Natural killer cell (primary cell): ENCODE measurements at regions not wholly inside any gene's neighbourhood (a gene's known extent, or its start where the extent isn't known, plus 50 kb on each side); places are given as distances from the start of the nearest gene placed in this dataset.

ENCODE experiments used
- ATAC-seq, 3 donors: fragments of 150-1000 bp in 2 of 3; fragments of 200-7000 bp in 1 of 3; cut with Tn5 transposase; 1 replicate in 1 of 3; 2 replicates in 2 of 3; pipeline ENCODE4 v1.10.0; 2021; ENCODE audit warnings: mild to moderate bottlenecking in 2 of 3, moderate library complexity in 2 of 3
- DNase-seq, 2 donors: peaks; one replicate each; pipeline versions ENCODE4 v3.0.0 to v3.0.0-alpha.2; 2013 to 2021; ENCODE audit warnings: mixed read lengths in 1 of 2
- H3K27ac ChIP-seq: one replicate; pipeline ENCODE4 v1.5.1; 2013; ENCODE audit warnings: mild to moderate bottlenecking, low read length
- H3K27me3 ChIP-seq: one replicate; pipeline ENCODE4 v1.6.1; 2013; ENCODE audit warnings: low read length; ENCODE audit not compliant: control insufficient read depth, insufficient read depth
- H3K36me3 ChIP-seq: one replicate; pipeline ENCODE4 v1.6.1; 2013; ENCODE audit warnings: low read length; ENCODE audit not compliant: control insufficient read depth, insufficient read depth
- H3K4me1 ChIP-seq: one replicate; pipeline ENCODE4 v1.6.1; 2013; ENCODE audit warnings: low read length; ENCODE audit not compliant: control insufficient read depth, insufficient read depth
- H3K4me3 ChIP-seq: one replicate; pipeline ENCODE4 v1.5.1; 2013; ENCODE audit warnings: low read length
- H3K9me3 ChIP-seq: one replicate; pipeline ENCODE4 v1.6.1; 2013; ENCODE audit warnings: low read length; ENCODE audit not compliant: control insufficient read depth, insufficient read depth
- H3K27ac Mint-ChIP-seq, 2 donors: one replicate each; pipeline ENCODE4 v1.8.0; 2022; ENCODE audit warnings: mild to moderate bottlenecking in 2 of 2, mixed read lengths in 2 of 2, moderate library complexity in 1 of 2
- H3K27me3 Mint-ChIP-seq, 2 donors: one replicate each; pipeline ENCODE4 v1.8.0; 2022; ENCODE audit warnings: low read depth in 2 of 2, mixed read lengths in 2 of 2
- H3K36me3 Mint-ChIP-seq: one replicate; pipeline ENCODE4 v1.8.0; 2022; ENCODE audit warnings: mixed read lengths
- H3K4me1 Mint-ChIP-seq, 2 donors: one replicate each; pipeline ENCODE4 v1.8.0; 2022; ENCODE audit warnings: mixed read lengths in 2 of 2
- H3K4me3 Mint-ChIP-seq: one replicate; pipeline ENCODE4 v1.8.0; 2022; ENCODE audit warnings: mild to moderate bottlenecking, moderate library complexity, mixed read lengths
- H3K9me3 Mint-ChIP-seq, 2 donors: one replicate each; pipeline ENCODE4 v1.8.0; 2022; ENCODE audit warnings: mixed read lengths in 2 of 2
- WGBS: methylation state at CpG from one replicate; pipeline ENCODE4 v1.1.7; 2013; ENCODE audit warnings: missing lambda C conversion rate; ENCODE audit not compliant: insufficient coverage; 5-methylcytosine and 5-hydroxymethylcytosine counted together
- intact Hi-C: fragments of 100-400 bp; cut with micrococcal nuclease; formaldehyde crosslinking; loops from one replicate; pipeline ENCODE4 v1.14.2; 2022
- TF ChIP-seq, protein P1 (sequence below): fragments of 200-600 bp; IDR thresholded peaks from one replicate; pipeline ENCODE4 v1.8.0; 2022; ENCODE audit warnings: antibody characterized with exemption

DNA sequence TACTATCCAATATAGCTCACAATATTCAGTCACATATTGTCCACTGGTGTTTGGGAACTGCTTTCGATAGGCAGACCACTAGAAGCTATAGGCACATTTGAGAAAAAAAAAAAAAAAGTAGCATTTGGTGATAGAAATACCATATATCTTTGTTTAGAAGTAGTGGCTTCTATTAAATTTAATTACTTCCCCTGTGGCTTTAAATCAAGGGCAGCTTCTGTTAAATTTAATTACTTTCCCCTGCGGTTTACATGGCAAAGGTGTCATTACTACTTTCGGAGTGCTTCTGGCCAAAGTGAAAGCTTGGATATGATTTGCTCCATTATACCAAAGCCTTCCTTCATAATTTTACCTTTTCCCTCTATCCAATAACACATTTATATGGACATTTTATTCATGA, 229.9 kb downstream of the TTLL7 start:
- DNase-seq, result no peak
- H3K4me3 ChIP-seq, result no peak overlapping the region
- TF ChIP-seq, protein P1, sequence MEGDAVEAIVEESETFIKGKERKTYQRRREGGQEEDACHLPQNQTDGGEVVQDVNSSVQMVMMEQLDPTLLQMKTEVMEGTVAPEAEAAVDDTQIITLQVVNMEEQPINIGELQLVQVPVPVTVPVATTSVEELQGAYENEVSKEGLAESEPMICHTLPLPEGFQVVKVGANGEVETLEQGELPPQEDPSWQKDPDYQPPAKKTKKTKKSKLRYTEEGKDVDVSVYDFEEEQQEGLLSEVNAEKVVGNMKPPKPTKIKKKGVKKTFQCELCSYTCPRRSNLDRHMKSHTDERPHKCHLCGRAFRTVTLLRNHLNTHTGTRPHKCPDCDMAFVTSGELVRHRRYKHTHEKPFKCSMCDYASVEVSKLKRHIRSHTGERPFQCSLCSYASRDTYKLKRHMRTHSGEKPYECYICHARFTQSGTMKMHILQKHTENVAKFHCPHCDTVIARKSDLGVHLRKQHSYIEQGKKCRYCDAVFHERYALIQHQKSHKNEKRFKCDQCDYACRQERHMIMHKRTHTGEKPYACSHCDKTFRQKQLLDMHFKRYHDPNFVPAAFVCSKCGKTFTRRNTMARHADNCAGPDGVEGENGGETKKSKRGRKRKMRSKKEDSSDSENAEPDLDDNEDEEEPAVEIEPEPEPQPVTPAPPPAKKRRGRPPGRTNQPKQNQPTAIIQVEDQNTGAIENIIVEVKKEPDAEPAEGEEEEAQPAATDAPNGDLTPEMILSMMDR, result no peak
- Mint-ChIP-seq H3K9me3 (peaks cover 0 to 2% of the 10 kb centered on the region in 2 donors), H3K4me1 (no peaks in the 10 kb centered on the region), H3K4me3 (no peak overlapping the region), H3K27ac (no peak overlapping the region), H3K27me3 (peaks cover 0 to 10% of the 10 kb centered on the region in 2 donors), H3K36me3 (no peaks in the 10 kb centered on the region)
- no peaks in the 10 kb centered on the region for H3K36me3 ChIP-seq
- no peaks in the 10 kb centered on the region for H3K27me3 ChIP-seq
- no peak overlapping the region for H3K27ac ChIP-seq
- 33% methylated on average over 2 of the region's 3 CpGs for WGBS
- H3K4me1 ChIP-seq, result no peaks in the 10 kb centered on the region
- intact Hi-C loops, result no loop called here
- H3K9me3 ChIP-seq, result no peaks in the 10 kb centered on the region
- ATAC-seq, result no peak

DNA sequence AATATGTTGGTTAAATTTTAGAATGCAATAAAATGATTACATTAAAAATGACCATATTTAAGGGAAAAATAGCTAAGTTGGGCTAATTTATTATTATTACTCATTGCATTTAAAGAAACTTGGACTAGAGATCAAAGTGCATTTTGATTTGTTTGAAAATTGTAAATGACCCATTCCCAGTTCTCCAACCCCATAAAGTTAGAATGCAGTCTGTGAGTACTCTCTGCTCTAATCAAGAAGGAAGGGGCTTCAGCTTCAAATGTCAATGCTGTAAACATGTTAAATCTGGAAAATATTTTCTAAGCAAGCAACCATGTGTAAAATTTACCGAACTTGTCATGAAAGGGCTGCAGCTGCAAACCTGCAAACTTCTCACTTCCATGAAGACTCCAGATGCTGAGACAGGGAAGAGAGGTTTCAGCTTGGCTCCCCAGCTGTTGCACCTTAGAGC, 232.7 kb downstream of the TTLL7 start:
- DNase-seq, result no peak
- no peak overlapping the region for H3K27ac ChIP-seq
- H3K4me1 ChIP-seq, result no peaks in the 10 kb centered on the region
- TF ChIP-seq, protein P1, result no peak
- WGBS, result 76% methylated on average over 1 of the region's 1 CpG
- Mint-ChIP-seq H3K27me3 (peaks cover 0 to 10% of the 10 kb centered on the region in 2 donors), H3K27ac (no peak overlapping the region), H3K36me3 (no peaks in the 10 kb centered on the region), H3K4me3 (no peak overlapping the region), H3K4me1 (no peaks in the 10 kb centered on the region), H3K9me3 (peaks cover 0 to 4% of the 10 kb centered on the region in 2 donors)
- H3K9me3 ChIP-seq, result no peaks in the 10 kb centered on the region
- intact Hi-C loops, result no loop called here
- H3K4me3 ChIP-seq, result no peak overlapping the region
- no peak for ATAC-seq
- no peaks in the 10 kb centered on the region for H3K36me3 ChIP-seq
- no peaks in the 10 kb centered on the region for H3K27me3 ChIP-seq

DNA sequence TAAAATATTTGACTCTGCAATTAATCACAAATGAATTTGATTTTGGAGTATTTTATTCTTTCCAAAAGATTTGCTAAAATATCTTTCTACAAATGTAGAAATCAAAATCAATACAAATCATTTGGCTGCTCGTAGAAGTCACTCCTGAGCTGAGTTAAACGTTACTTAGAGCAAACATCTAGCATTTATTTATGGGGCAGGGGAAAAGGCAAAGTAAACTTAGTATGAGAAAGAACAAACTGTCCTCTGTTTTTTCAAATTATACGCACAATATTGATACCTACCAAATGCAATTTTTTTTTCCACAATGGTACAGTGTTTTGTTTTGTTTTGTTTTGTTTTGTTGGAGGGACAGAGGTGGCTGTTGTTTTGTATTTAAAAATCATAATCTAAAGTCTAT, 233.8 kb downstream of the TTLL7 start:
- H3K36me3 ChIP-seq, result no peaks in the 10 kb centered on the region
- 100% methylated on average over 1 of the region's 3 CpGs for WGBS
- H3K4me3 Mint-ChIP-seq, result no peak overlapping the region
- no peak overlapping the region for H3K4me3 ChIP-seq
- H3K27ac ChIP-seq, result no peak overlapping the region
- TF ChIP-seq, protein P1, result no peak
- H3K27ac Mint-ChIP-seq, result no peak overlapping the region
- H3K4me1 Mint-ChIP-seq, result no peaks in the 10 kb centered on the region
- H3K27me3 ChIP-seq, result no peaks in the 10 kb centered on the region
- peaks cover 3% of the 10 kb centered on the region for H3K4me1 ChIP-seq
- intact Hi-C loops, result no loop called here
- ATAC-seq (no peak), DNase-seq (no peak)
- peaks cover 0 to 10% of the 10 kb centered on the region in 2 donors for H3K27me3 Mint-ChIP-seq
- no peaks in the 10 kb centered on the region for H3K9me3 ChIP-seq
- peaks cover 0 to 4% of the 10 kb centered on the region in 2 donors for H3K9me3 Mint-ChIP-seq
- H3K36me3 Mint-ChIP-seq, result no peaks in the 10 kb centered on the region

DNA sequence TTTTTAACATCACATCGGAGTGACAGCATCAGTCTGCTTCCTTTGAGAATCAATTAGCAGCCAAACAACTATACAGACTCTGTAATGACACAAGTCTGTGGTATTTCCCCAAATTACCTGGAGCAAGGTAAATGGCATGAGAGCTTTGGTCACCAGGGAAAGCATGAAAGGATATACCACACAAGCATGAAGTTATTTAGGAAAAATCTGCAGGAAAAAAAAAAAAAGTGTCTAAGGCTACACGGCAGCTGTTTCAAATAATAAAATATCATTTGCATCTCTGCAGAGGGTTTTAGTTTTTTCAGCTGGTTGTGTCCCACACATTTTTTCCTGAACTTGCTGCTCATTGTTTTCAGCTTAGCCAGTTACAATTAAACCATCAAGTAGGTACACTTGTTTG, 234.7 kb downstream of the TTLL7 start:
- 100% methylated on average over 2 of the region's 2 CpGs for WGBS
- Histone ChIP-seq H3K4me1 (peaks cover 3% of the 10 kb centered on the region), H3K9me3 (no peaks in the 10 kb centered on the region), H3K27me3 (no peaks in the 10 kb centered on the region), H3K36me3 (no peaks in the 10 kb centered on the region), H3K27ac (no peak overlapping the region), H3K4me3 (no peak overlapping the region)
- peaks cover 0 to 3% of the 10 kb centered on the region in 2 donors for H3K9me3 Mint-ChIP-seq
- TF ChIP-seq, protein P1, result no peak
- no peaks in the 10 kb centered on the region for H3K4me1 Mint-ChIP-seq
- intact Hi-C loops, result no loop called here
- peaks cover 0 to 5% of the 10 kb centered on the region in 2 donors for H3K27me3 Mint-ChIP-seq
- no peak overlapping the region for H3K4me3 Mint-ChIP-seq
- DNase-seq (no peak), ATAC-seq (no peak)
- H3K27ac Mint-ChIP-seq, result no peak overlapping the region
- H3K36me3 Mint-ChIP-seq, result no peaks in the 10 kb centered on the region
